Activated T-helper 1 cell treated with anti-CD3 and anti-CD28 coated beads, Interleukin-12 subunit alpha, Interleukin-12 subunit beta, Interleukin-2, Interleukin-4 antibody, amounts not matched to agents 30 ng/mL and 10 ng/mL and 1 ng/mL, durations not matched to agents 14 hours and 24 hours and 36 hours (primary cell): ENCODE measurements at regions not wholly inside any gene's neighbourhood (a gene's known extent, or its start where the extent isn't known, plus 50 kb on each side); places are given as distances from the start of the nearest gene placed in this dataset.

Experiments
- DNase-seq: peaks from one replicate; pipeline ENCODE4 v3.0.0; 2021; ENCODE audit warnings: low spot score
- H3K27ac Mint-ChIP-seq: one replicate; pipeline ENCODE4 v1.8.0; 2021; ENCODE audit warnings: mild to moderate bottlenecking, mixed read lengths
- H3K27me3 Mint-ChIP-seq: one replicate; pipeline ENCODE4 v1.8.0; 2022; ENCODE audit warnings: mild to moderate bottlenecking, moderate library complexity, mixed read lengths; ENCODE audit not compliant: insufficient read depth
- H3K36me3 Mint-ChIP-seq: one replicate; pipeline ENCODE4 v1.8.0; 2021; ENCODE audit warnings: low read depth, mixed read lengths
- H3K4me1 Mint-ChIP-seq: one replicate; pipeline ENCODE4 v1.8.0; 2021; ENCODE audit warnings: low read depth, mixed read lengths
- H3K4me3 Mint-ChIP-seq: one replicate; pipeline ENCODE4 v1.8.0; 2021; ENCODE audit warnings: mild to moderate bottlenecking, moderate library complexity, mixed read lengths
- H3K9me3 Mint-ChIP-seq: one replicate; pipeline ENCODE4 v1.8.0; 2021; ENCODE audit warnings: mixed read lengths
- intact Hi-C: fragments of 100-400 bp; cut with micrococcal nuclease; formaldehyde crosslinking; loops from one replicate; pipeline ENCODE4 v1.15.1; 2024

DNA sequence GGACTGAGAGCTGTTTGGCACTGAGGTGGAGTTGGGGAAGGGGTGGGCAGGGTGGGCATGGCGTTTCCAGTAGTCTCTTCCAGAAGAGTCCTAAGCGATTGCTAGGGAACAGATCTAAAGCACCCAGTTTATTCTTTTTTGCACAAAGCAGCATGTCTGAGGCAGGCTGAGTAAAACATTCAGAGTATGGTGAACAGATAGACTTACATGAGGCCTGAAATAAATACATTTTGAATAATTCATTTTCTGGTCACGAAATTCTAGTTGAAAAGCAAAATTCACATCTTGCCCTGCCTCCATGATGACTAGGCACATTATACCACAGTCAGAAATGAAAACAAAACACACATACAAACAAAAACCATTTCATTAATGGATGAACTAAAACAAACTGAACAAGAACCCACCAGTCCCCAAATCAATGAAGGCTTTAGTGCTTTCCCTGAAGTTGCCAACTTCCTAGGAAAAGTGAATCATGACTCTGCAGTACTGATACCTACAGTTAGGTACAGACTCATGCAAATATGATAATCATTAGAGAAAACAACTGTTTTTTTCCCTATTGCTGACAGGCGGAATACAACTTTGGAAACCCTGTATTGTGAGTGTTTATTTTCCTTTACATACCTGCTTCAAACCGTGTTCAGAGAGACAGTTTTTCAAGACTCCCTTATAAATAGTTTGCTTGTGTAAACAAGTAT is 702.9 kb upstream of the POU3F2 start:
- Mint-ChIP-seq H3K9me3 (no peaks in the 10 kb centered on the region), H3K27ac (no peak overlapping the region), H3K27me3 (no peaks in the 10 kb centered on the region), H3K36me3 (no peaks in the 10 kb centered on the region), H3K4me1 (no peaks in the 10 kb centered on the region), H3K4me3 (no peak overlapping the region)
- intact Hi-C loops = no loop called here
- DNase-seq = no peak

DNA sequence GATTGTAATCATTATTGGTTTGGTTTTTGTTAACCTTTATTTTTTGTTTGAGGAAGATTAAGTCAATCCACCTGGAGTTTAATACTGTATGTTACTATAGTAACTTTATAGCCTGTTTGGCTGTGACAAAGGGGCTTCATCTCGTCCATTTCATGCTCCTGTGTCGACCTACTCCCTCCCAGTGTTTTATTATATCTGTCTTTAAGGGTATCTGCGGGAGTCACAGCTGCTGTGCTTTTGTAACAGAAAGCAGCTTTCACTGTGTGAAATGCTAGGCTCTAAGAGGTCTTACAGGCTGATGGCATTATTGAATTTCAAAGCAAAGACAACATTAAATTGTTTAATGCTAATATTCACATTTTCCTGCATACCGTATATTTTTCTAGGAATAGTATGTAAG is 698.0 kb upstream of the POU3F2 start:
- no peaks in the 10 kb centered on the region for H3K9me3 Mint-ChIP-seq
- intact Hi-C loops = no loop called here
- no peaks in the 10 kb centered on the region for H3K27me3 Mint-ChIP-seq
- no peaks in the 10 kb centered on the region for H3K4me1 Mint-ChIP-seq
- H3K36me3 Mint-ChIP-seq = no peaks in the 10 kb centered on the region
- no peak overlapping the region for H3K4me3 Mint-ChIP-seq
- no peak overlapping the region for H3K27ac Mint-ChIP-seq
- no peak for DNase-seq

DNA sequence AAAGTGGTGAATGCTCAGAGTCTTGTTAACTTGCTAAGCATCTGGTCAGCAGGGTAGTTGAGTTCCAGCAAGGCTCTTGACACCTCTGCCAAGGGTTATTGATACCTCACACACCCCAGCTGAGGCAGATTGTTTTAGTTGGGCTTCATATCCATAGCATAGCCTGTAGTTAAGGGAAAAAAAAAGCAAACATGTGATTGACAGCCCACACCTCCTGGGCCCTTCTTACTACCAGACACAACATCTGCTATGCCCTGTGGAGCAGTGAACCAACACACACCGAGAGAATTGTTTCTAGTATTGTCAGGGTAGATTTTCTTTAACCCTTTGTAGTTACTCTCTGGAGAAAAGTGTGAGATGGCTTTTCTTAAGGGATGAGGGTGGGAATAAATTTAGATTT is 697.0 kb upstream of the POU3F2 start:
- Mint-ChIP-seq H3K27ac (no peak overlapping the region), H3K9me3 (peaks cover 9% of the 10 kb centered on the region), H3K27me3 (no peaks in the 10 kb centered on the region), H3K4me1 (no peaks in the 10 kb centered on the region), H3K4me3 (no peak overlapping the region), H3K36me3 (no peaks in the 10 kb centered on the region)
- intact Hi-C loops = no loop called here
- no peak for DNase-seq

DNA sequence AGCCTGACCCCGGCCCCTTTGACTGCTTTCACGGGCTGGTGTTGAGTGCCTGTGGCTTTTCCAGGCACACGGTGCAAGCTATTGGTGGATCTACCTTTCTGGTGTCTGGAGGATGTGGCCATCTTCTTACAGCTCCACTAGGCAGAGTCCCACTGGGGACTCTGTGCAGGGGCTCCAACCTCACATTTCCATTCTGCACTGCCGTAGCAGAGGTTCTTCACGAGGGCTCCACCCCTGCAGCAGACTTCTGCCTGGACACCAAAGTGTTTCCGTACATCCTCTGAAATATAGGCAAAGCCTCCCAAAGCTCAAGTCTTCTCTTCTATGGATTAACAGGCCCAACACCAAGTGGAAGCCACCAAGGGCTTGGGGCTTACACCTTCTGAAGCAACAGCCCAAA is 691.5 kb upstream of the POU3F2 start:
- Mint-ChIP-seq H3K9me3 (peaks cover 23% of the 10 kb centered on the region), H3K27ac (no peak overlapping the region), H3K4me1 (no peaks in the 10 kb centered on the region), H3K4me3 (no peak overlapping the region), H3K36me3 (no peaks in the 10 kb centered on the region), H3K27me3 (no peaks in the 10 kb centered on the region)
- DNase-seq = no peak
- intact Hi-C loops = no loop called here

DNA sequence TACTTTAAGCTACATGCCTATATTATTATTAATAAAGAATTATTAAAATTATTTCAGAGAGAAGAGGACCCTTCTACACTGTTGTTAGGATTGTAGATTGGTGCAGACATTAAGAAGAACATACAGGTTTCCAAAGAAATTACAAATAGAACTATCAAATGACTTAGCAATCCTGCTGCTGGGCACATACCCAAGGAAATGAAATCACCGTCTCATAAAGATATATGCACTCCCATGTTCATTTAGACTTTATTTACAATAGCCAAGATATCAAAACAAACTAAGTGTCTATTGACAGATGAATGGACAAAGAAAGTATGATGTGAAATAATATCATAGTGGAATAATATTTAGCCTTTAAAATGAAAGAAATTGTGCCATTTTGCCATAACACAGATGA is 687.7 kb upstream of the POU3F2 start:
- H3K27ac Mint-ChIP-seq = no peak overlapping the region
- H3K4me3 Mint-ChIP-seq = no peak overlapping the region
- DNase-seq = no peak
- no peaks in the 10 kb centered on the region for H3K27me3 Mint-ChIP-seq
- H3K36me3 Mint-ChIP-seq = no peaks in the 10 kb centered on the region
- H3K9me3 Mint-ChIP-seq = peaks cover 22% of the 10 kb centered on the region
- H3K4me1 Mint-ChIP-seq = no peaks in the 10 kb centered on the region
- intact Hi-C loops = no loop called here

DNA sequence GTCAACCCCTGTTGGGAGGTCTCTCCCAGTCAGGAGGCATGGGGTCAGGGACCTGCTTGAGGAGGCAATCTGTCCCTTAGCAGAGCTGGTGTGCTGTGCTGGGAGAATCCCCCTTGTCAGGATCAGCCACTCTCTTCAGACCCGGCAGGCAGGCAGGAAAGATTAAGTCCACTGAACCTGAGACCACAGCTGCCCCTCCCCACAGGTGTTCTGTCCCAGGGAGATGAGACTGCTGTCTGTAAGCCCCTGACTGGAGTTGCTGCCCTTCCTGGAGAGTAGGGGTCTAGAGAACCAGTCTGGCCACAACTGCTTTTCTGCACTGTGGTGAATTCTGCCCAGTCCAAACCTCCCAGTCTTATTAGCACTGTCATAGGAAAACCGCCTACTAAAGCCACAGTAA is 677.8 kb upstream of the POU3F2 start:
- H3K9me3 Mint-ChIP-seq = peaks cover 14% of the 10 kb centered on the region
- no peak overlapping the region for H3K27ac Mint-ChIP-seq
- H3K4me1 Mint-ChIP-seq = no peaks in the 10 kb centered on the region

DNA sequence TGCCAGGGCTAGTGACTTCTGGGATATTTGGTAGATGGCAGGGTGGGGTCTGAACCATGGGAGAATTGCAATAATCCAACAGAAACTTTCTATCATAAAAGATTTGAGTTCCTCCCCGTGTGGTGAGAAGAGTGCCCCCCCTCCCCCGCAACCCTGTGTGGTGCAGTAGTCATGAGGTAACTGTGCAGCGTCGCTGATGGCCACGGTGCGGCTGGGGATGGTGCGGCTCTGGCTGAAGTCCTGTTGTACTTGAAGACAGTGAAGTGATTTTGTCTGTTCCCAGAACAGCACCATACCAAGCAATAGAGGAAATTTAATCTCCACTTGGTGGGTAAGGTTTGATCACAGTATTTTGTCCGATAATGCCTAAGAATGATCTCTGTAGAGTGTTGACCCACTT is 654.8 kb upstream of the POU3F2 start:
- Mint-ChIP-seq H3K27ac (no peak overlapping the region), H3K9me3 (peaks cover 4% of the 10 kb centered on the region), H3K4me1 (no peaks in the 10 kb centered on the region), H3K27me3 (no peaks in the 10 kb centered on the region), H3K36me3 (no peaks in the 10 kb centered on the region), H3K4me3 (no peak overlapping the region)
- intact Hi-C loops = no loop called here
- DNase-seq = no peak

More for the DNA sequence above, 677.8 kb upstream of the POU3F2 start:
- H3K27me3 Mint-ChIP-seq = no peaks in the 10 kb centered on the region
- no peaks in the 10 kb centered on the region for H3K36me3 Mint-ChIP-seq
- no peak overlapping the region for H3K4me3 Mint-ChIP-seq
- no peak for DNase-seq
- intact Hi-C loops = no loop called here

DNA sequence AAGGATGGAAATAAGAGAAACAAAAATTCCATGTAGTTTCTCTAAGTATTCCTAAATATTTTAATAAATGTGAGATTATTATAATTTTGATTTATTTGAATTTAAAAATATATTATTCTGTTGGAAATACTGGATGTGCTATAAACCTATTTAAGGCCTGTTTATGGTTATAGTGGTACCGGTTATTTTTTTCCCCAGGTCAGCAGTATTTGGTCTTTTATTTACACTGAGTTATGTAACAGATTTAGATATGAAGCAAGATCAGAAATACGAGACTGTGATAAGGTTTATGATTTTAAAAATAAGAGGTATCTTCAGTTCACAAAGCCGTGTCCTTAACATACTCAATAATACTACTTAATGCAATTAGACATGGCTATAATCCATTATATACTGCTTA is 634.3 kb upstream of the POU3F2 start:
- no peaks in the 10 kb centered on the region for H3K9me3 Mint-ChIP-seq

DNA sequence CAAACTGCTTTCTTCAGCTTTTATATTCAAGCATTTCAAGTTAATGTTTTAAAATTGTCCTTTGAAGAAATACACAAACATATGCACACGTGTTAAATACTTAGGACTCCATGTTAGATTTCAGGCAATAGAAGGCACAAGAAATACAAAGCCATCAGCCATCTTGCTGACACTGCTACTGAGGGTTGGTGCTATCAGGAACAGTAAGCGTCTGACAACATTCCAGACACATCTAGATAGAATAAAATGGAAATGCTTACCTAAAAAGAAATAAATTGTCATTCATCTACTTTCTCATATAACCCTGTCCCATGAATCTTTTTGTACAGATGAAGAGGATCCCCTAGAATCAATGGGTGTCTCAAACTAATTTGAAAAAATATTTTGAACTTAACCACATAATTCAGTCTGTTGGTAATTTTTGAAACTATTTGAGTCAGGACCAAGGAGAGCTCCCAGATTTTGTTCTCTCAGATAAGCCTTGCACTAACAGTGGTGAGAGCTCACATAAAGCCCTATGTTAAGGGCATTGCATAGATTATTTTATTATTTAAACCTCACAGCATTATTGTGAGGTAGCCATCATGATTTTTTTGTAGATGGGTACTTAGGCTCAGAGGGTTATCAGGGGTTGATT is 631.1 kb upstream of the POU3F2 start:
- H3K9me3 Mint-ChIP-seq = no peaks in the 10 kb centered on the region
- intact Hi-C loops = no loop called here
- no peak for DNase-seq
- no peaks in the 10 kb centered on the region for H3K4me1 Mint-ChIP-seq
- H3K27ac Mint-ChIP-seq = no peak overlapping the region
- no peaks in the 10 kb centered on the region for H3K36me3 Mint-ChIP-seq
- H3K27me3 Mint-ChIP-seq = no peaks in the 10 kb centered on the region
- no peak overlapping the region for H3K4me3 Mint-ChIP-seq

More for the DNA sequence above, 634.3 kb upstream of the POU3F2 start:
- H3K4me3 Mint-ChIP-seq = no peak overlapping the region
- H3K4me1 Mint-ChIP-seq = no peaks in the 10 kb centered on the region
- no peaks in the 10 kb centered on the region for H3K27me3 Mint-ChIP-seq
- intact Hi-C loops = no loop called here
- H3K36me3 Mint-ChIP-seq = no peaks in the 10 kb centered on the region
- DNase-seq = no peak
- no peak overlapping the region for H3K27ac Mint-ChIP-seq

DNA sequence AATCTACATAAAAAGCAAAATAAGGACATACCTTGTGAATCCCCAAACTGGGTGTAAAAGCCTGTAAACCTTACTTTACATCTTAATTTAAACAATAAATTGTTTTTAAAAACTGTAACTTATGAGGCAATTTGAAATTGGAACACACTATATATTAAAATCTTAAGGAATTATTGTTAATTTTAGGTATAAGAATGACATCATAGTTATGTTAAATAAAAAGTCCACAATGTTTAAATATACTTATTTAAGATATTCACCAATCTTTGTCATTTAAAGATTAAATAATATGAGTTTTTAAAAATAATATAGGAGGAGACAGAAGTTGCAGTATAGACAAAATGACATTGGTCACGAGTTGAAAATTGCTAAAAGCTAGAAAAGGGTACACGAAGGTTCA is 621.9 kb upstream of the POU3F2 start:
- Mint-ChIP-seq H3K27ac (no peak overlapping the region), H3K36me3 (no peaks in the 10 kb centered on the region), H3K27me3 (no peaks in the 10 kb centered on the region), H3K9me3 (no peaks in the 10 kb centered on the region), H3K4me1 (no peaks in the 10 kb centered on the region), H3K4me3 (no peak overlapping the region)
- DNase-seq = no peak
- intact Hi-C loops = no loop called here

DNA sequence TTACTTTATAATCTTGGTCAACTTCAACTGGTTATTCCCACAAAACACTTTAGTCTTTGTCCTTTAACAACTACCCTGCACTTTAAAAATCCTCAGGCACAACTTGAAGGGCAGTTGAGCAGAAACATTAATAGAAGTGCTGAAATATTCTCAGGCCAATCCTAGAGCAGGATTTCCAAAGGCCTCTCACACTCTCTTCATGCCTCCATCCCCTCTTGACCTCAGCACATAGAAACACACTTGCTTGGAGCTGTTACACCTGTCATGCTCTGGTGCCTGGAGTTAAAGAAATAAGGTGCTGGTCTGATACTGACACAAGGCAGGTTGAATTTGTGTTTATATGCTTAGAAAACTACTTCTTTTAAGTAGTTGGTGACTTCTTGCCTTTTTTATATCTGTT is 618.8 kb upstream of the POU3F2 start:
- DNase-seq = no peak
- no peak overlapping the region for H3K27ac Mint-ChIP-seq
- intact Hi-C loops = no loop called here

DNA sequence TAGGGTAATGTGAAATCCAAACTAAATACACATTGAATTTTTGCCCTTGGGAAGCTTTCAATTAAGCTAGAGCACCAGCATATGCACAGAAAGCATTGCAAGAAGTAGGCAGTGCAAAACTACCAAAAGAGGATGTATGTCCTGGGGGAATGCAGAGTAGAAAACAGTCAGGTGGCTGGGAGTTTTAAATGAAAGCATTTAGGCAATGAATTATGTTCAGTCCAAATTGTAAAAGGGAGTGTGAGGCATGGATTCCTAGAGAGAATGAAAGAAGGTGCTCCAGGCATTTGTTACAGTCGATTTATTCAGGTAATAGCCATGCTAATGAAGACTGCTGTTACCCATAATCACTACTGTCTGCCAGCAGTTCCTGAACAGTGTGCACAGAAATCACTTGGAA is 604.1 kb upstream of the POU3F2 start:
- H3K36me3 Mint-ChIP-seq = no peaks in the 10 kb centered on the region
- no peaks in the 10 kb centered on the region for H3K4me1 Mint-ChIP-seq
- peaks cover 12% of the 10 kb centered on the region for H3K9me3 Mint-ChIP-seq
- no peak overlapping the region for H3K4me3 Mint-ChIP-seq
- H3K27me3 Mint-ChIP-seq = no peaks in the 10 kb centered on the region
- no peak overlapping the region for H3K27ac Mint-ChIP-seq
- no peak for DNase-seq
- intact Hi-C loops = no loop called here

More for the DNA sequence above, 618.8 kb upstream of the POU3F2 start:
- Mint-ChIP-seq H3K36me3 (no peaks in the 10 kb centered on the region), H3K4me3 (no peak overlapping the region), H3K9me3 (no peaks in the 10 kb centered on the region), H3K27me3 (no peaks in the 10 kb centered on the region), H3K4me1 (no peaks in the 10 kb centered on the region)

DNA sequence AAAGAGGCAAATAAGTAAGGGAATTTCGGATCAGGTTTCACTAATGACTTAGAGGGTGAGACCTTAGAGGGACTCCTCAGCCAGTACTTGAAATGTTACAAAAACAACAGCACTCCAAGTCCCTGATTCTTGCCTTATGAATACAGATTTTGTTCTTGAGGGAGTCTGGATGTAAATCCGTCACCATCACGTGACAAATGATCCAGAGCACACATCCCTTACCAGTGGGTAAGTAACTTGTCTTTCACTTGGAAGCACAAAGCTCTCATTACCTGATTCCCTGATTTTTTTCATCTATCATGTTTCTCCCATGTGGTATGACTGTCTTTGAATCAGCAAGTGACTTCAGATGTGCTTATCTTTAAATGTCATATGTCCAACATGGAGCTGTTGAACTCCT is 595.3 kb upstream of the POU3F2 start:
- Mint-ChIP-seq H3K27ac (no peak overlapping the region), H3K4me1 (no peaks in the 10 kb centered on the region), H3K4me3 (no peak overlapping the region), H3K36me3 (no peaks in the 10 kb centered on the region), H3K9me3 (peaks cover 6% of the 10 kb centered on the region), H3K27me3 (no peaks in the 10 kb centered on the region)
- no peak for DNase-seq
- intact Hi-C loops = no loop called here

DNA sequence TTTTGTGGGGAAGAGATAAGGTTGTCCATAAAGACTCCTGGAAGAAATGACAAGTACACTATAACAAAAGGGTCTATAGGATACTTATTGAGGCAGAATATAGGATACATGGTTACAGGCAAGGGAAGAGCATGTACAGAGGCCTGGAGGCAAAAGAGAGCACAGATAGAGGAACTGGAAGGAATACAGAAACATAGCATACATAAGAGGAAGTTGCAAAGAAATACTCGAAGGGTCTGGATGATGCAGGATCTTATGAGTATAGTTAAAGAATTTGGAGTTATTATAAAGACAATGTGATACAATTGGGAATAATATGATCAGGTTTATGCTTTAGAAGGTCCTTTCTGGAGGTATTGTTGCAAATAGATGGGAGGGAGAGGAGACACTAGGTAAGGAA is 592.7 kb upstream of the POU3F2 start:
- no peak overlapping the region for H3K4me3 Mint-ChIP-seq
- H3K4me1 Mint-ChIP-seq = no peaks in the 10 kb centered on the region
- no peaks in the 10 kb centered on the region for H3K27me3 Mint-ChIP-seq
- DNase-seq = no peak
- intact Hi-C loops = no loop called here
- no peak overlapping the region for H3K27ac Mint-ChIP-seq
- no peaks in the 10 kb centered on the region for H3K9me3 Mint-ChIP-seq
- no peaks in the 10 kb centered on the region for H3K36me3 Mint-ChIP-seq
